Tibial artery (tissue), 4 donors: ENCODE measurements at regions not wholly inside any gene's neighbourhood (a gene's known extent, or its start where the extent isn't known, plus 50 kb on each side); places are given as distances from the start of the nearest gene placed in this dataset.

ENCODE experiments used
- DNase-seq, 2 donors: peaks; one replicate each; pipeline ENCODE4 v3.0.0-alpha.2; 2019
- H3K27ac ChIP-seq, 2 donors: fragments of 200-600 bp; sonication (generic) in 1 of 2; 1 replicate in 1 of 2; 2 replicates in 1 of 2; pipeline ENCODE4 v1.5.1; 2018 to 2019; ENCODE audit warnings: mild to moderate bottlenecking in 1 of 2
- H3K27me3 ChIP-seq, 2 donors: fragments of 200-600 bp; sonication (generic) in 1 of 2; one replicate each; pipeline versions ENCODE4 v1.5.1 to v1.6.0; 2016 to 2019
- H3K36me3 ChIP-seq, 3 donors: fragments of 200-600 bp; sonication (generic) in 2 of 3; one replicate each; pipeline ENCODE4 v1.5.1; 2016 to 2019; ENCODE audit warnings: mild to moderate bottlenecking in 2 of 3
- H3K4me1 ChIP-seq, 4 donors: fragments of 200-600 bp; sonication (generic) in 2 of 4; 1 replicate in 3 of 4; 2 replicates in 1 of 4; pipeline ENCODE4 v1.5.1; 2016 to 2019
- H3K4me3 ChIP-seq, 2 donors: fragments of 200-600 bp; sonication (generic) in 1 of 2; 1 replicate in 1 of 2; 2 replicates in 1 of 2; pipeline ENCODE4 v1.5.1; 2018 to 2019; ENCODE audit warnings: mild to moderate bottlenecking in 2 of 2
- H3K9me3 ChIP-seq, 3 donors: fragments of 200-600 bp; sonication (generic) in 1 of 3; one replicate each; pipeline ENCODE4 v1.5.1; 2016 to 2019
- intact Hi-C: fragments of 100-400 bp; cut with DNase I; formaldehyde crosslinking; loops from one replicate; pipeline ENCODE4 v1.15.0; 2023; ENCODE audit warnings: low total_unique reads
- TF ChIP-seq, protein P1 (sequence below), 2 experiments: fragments of 200-600 bp in 1 of 2; fragments of 450-650 bp in 1 of 2; IDR thresholded peaks; one replicate each; pipeline ENCODE4 v1.5.1; 2017 to 2019; ENCODE audit warnings: antibody characterized with exemption in 2 of 2, mild to moderate bottlenecking in 1 of 2, moderate library complexity in 1 of 2

DNA sequence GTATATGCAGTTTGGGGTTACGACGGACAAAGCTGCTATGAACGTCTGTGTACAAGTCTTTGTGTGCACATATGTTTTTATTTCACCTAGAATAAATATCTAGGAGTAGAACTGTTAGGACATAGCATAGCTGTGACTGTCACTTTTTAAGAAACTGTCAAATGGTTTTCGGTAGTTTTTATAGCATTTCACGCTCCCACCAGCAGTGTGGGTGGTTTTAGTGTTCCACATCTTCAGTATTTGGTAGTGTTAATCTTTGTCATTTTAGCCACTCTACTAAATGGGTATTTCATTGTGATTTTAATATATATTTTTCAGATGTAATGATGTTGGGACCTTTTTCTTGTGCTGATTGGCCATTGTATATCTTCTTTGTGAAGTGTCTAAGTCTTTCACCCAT, 109.1 kb upstream of the BCAT1 start:
- Histone ChIP-seq H3K9me3 (no peaks in the 10 kb centered on the region), H3K27ac (no peak overlapping the region), H3K4me1 (no peaks in the 10 kb centered on the region), H3K27me3 (no peaks in the 10 kb centered on the region), H3K4me3 (no peak overlapping the region), H3K36me3 (no peaks in the 10 kb centered on the region)
- intact Hi-C loops, result no loop called here
- no peak for DNase-seq
- TF ChIP-seq, protein P1, sequence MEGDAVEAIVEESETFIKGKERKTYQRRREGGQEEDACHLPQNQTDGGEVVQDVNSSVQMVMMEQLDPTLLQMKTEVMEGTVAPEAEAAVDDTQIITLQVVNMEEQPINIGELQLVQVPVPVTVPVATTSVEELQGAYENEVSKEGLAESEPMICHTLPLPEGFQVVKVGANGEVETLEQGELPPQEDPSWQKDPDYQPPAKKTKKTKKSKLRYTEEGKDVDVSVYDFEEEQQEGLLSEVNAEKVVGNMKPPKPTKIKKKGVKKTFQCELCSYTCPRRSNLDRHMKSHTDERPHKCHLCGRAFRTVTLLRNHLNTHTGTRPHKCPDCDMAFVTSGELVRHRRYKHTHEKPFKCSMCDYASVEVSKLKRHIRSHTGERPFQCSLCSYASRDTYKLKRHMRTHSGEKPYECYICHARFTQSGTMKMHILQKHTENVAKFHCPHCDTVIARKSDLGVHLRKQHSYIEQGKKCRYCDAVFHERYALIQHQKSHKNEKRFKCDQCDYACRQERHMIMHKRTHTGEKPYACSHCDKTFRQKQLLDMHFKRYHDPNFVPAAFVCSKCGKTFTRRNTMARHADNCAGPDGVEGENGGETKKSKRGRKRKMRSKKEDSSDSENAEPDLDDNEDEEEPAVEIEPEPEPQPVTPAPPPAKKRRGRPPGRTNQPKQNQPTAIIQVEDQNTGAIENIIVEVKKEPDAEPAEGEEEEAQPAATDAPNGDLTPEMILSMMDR (IDR thresholded peaks at IDR 0.05), result no peak

DNA sequence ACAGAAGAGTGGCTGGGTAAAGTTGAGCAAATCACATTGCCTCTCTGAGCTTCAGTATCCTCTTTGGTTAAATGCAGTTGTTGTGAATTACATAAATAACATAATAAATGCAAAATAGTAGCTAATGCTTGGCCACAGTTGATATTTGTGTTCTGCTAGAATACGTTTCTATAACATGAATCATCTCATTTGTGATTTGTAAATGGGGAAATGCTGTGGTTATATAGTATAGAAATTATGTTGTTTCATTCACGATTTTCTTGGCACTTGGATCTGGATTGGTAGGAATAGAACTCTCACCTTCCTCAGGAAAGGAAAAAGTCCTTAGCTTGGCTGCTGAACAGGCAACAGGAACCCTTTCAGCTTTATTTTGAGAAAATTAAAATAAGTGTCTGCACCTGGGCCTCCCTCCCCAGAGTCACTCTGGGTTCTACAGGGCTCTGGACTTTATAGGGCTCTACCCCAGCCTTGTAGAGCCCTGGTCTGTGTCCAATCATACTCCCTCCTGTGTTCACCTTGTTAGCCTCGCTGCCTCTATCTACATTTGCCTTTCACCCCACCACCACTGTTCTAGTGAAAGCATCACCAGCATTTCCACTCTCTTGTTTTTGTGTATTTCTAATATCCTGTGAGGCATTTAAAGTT, 107.7 kb upstream of the BCAT1 start:
- no peak for DNase-seq
- H3K4me1 ChIP-seq, result no peaks in the 10 kb centered on the region
- H3K27me3 ChIP-seq, result no peaks in the 10 kb centered on the region
- intact Hi-C loops, result no loop called here
- H3K9me3 ChIP-seq, result no peaks in the 10 kb centered on the region
- no peaks in the 10 kb centered on the region for H3K36me3 ChIP-seq
- H3K4me3 ChIP-seq, result no peak overlapping the region
- H3K27ac ChIP-seq, result no peak overlapping the region
- TF ChIP-seq, protein P1 (IDR thresholded peaks at IDR 0.05), result no peak

DNA sequence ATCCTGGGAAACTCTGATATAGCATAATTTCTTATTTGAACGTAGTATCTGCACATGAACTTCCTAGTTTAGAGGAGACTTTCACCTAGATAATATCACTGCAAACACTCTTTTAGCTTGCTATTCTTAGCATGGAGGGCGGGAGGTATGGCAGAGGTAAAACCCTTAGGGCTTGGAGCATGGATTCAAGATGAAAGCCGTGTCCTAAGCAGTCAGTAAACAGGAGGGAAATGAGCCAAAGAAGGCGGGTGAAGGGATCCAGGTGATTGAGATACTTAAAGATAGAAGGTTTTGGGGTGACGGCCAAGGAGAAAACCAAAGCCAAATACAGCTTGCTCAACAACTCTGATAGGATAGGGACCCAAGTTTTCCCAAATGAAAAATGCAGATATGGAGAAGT, 107.1 kb upstream of the BCAT1 start:
- no peak for DNase-seq
- Histone ChIP-seq H3K9me3 (no peaks in the 10 kb centered on the region), H3K27ac (no peak overlapping the region), H3K36me3 (no peaks in the 10 kb centered on the region), H3K4me3 (no peak overlapping the region), H3K4me1 (no peaks in the 10 kb centered on the region), H3K27me3 (no peaks in the 10 kb centered on the region)
- TF ChIP-seq, protein P1 (IDR thresholded peaks at IDR 0.05), result no peak
- intact Hi-C loops, result no loop called here

DNA sequence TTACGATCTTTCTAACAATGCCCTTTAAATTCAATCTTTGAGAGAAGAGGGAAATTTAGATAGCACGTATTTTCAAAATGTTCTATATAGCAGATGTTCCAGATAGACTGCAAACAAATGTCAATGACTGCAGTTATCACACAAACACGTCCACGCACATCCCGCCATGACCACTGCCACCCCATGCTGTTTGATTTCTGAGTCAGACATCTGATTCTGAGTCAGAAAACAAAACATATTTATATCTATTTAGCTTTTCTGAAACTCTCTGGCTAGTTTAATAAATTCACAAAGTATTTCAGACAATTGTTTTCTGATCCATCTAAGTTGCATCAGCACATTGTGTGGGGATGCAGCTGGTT, 105.9 kb upstream of the BCAT1 start:
- H3K36me3 ChIP-seq, result no peaks in the 10 kb centered on the region
- H3K9me3 ChIP-seq, result no peaks in the 10 kb centered on the region
- DNase-seq, result no peak
- no peak overlapping the region for H3K27ac ChIP-seq
- H3K4me1 ChIP-seq, result no peaks in the 10 kb centered on the region
- intact Hi-C loops, result no loop called here
- no peak overlapping the region for H3K4me3 ChIP-seq
- TF ChIP-seq, protein P1 (IDR thresholded peaks at IDR 0.05), result no peak
- no peaks in the 10 kb centered on the region for H3K27me3 ChIP-seq

DNA sequence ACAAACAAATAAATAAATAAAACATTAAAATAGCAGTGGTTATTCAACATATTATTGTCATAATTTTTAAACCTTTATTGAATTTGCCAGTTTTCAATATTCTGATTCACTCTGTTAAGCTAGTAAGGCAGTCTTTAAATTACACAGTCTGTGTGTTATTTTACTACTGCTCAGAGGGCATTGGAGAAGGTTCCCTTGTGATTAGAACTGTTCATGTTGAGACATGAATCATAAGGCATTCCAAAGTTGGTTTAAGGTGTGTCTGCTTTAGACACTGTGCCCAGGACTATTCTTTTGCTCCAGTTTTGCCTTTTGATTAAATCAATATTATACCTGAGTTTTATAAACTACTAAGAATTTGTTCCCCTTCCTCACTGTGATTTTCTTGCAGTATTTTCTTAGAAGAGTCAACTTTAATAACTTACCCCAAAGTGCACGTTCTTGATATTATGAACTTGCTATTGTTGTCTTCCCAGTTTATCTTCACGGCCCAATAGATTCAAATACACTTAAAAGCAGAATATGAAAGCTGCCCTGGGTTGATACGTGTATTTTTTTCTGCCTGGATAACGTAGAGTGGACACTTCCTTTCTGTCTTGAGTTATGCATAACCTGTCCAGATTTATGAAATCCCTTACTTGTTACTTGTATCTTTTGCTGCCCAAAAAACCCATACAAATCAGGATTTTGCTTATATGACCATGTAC, 105.3 kb upstream of the BCAT1 start:
- H3K36me3 ChIP-seq, result no peaks in the 10 kb centered on the region
- DNase-seq, result no peak
- H3K4me3 ChIP-seq, result no peak overlapping the region
- no peaks in the 10 kb centered on the region for H3K4me1 ChIP-seq
- intact Hi-C loops, result no loop called here
- TF ChIP-seq, protein P1 (IDR thresholded peaks at IDR 0.05), result no peak
- no peak overlapping the region for H3K27ac ChIP-seq
- H3K27me3 ChIP-seq, result no peaks in the 10 kb centered on the region
- H3K9me3 ChIP-seq, result no peaks in the 10 kb centered on the region
